ENCODE measurements at regions not wholly inside any gene's neighbourhood (a gene's known extent, or its start where the extent isn't known, plus 50 kb on each side); places are given as distances from the start of the nearest gene placed in this dataset.

DNA sequence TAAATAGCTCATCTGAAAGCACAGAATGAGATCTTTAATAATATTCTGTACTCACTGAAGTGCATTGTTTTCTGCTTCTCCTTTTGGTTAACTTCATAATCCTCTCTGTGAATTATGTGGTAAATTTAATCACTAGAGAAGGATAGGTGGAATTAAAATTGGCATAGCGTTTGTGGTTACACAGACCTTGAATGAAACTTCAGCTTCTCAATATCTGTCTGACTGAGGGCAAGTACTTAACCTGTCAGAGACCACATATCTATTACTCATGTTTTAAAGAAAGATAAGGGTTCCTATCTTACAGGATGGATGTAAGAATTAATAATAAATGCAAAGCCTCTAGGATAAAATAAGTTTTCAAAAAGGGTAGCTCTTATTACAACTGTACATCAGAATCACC, 861.8 kb downstream of the TRIB2 start:
- no peaks in the 10 kb centered on the region for H3K27me3 Mint-ChIP-seq (ENCODE audit: low read depth)
- DNase-seq (no peak), ATAC-seq (replicated peaks in 1 of 2) (no peak)
- no peak overlapping the region for H3K27ac Mint-ChIP-seq
- no peak overlapping the region for H3K4me3 Mint-ChIP-seq
- no peaks in the 10 kb centered on the region for H3K36me3 Mint-ChIP-seq (ENCODE audit: insufficient read depth in 2 of 2)
- no peaks in the 10 kb centered on the region for H3K4me1 Mint-ChIP-seq (ENCODE audit: low read depth)
- H3K9me3 Mint-ChIP-seq = peaks cover 0 to 1% of the 10 kb centered on the region in 2 donors

GRCh38 chr2:13581471-13581870, 864.7 kb downstream of the TRIB2 start:
- Mint-ChIP-seq H3K36me3 (ENCODE audit: insufficient read depth in 2 of 2) (no peaks in the 10 kb centered on the region), H3K9me3 (no peaks in the 10 kb centered on the region)

GRCh38 chr2:13583609-13584008, 866.9 kb downstream of the TRIB2 start:
- H3K36me3 Mint-ChIP-seq (ENCODE audit: insufficient read depth in 2 of 2) = no peaks in the 10 kb centered on the region
- no peaks in the 10 kb centered on the region for H3K4me1 Mint-ChIP-seq (ENCODE audit: low read depth)
- ATAC-seq (replicated peaks in 1 of 2) = no peak
- no peak for DNase-seq
- no peak overlapping the region for H3K4me3 Mint-ChIP-seq
- no peaks in the 10 kb centered on the region for H3K9me3 Mint-ChIP-seq
- H3K27ac Mint-ChIP-seq = no peak overlapping the region
- no peaks in the 10 kb centered on the region for H3K27me3 Mint-ChIP-seq (ENCODE audit: low read depth)

More at GRCh38 chr2:13581471-13581870, 864.7 kb downstream of the TRIB2 start:
- H3K4me3 Mint-ChIP-seq = no peak overlapping the region
- DNase-seq = no peak
- H3K27me3 Mint-ChIP-seq (ENCODE audit: low read depth) = no peaks in the 10 kb centered on the region
- no peaks in the 10 kb centered on the region for H3K4me1 Mint-ChIP-seq (ENCODE audit: low read depth)
- no peak overlapping the region for H3K27ac Mint-ChIP-seq
- ATAC-seq (replicated peaks in 1 of 2) = no peak

GRCh38 chr2:13584020-13584419, 867.3 kb downstream of the TRIB2 start:
- Mint-ChIP-seq H3K27ac (no peak overlapping the region), H3K27me3 (ENCODE audit: low read depth) (no peaks in the 10 kb centered on the region), H3K9me3 (no peaks in the 10 kb centered on the region), H3K36me3 (ENCODE audit: insufficient read depth in 2 of 2) (no peaks in the 10 kb centered on the region), H3K4me3 (no peak overlapping the region), H3K4me1 (ENCODE audit: low read depth) (no peaks in the 10 kb centered on the region)
- ATAC-seq (replicated peaks in 1 of 2) = no peak
- DNase-seq = no peak

GRCh38 chr2:13585732-13586131, 869.0 kb downstream of the TRIB2 start:
- Mint-ChIP-seq H3K9me3 (peaks cover 0 to 3% of the 10 kb centered on the region in 2 donors), H3K4me3 (no peak overlapping the region), H3K4me1 (ENCODE audit: low read depth) (no peaks in the 10 kb centered on the region), H3K36me3 (ENCODE audit: insufficient read depth in 2 of 2) (peaks cover 0 to 2% of the 10 kb centered on the region in 2 donors), H3K27me3 (ENCODE audit: low read depth) (no peaks in the 10 kb centered on the region), H3K27ac (no peak overlapping the region)
- DNase-seq = no peak
- no peak for ATAC-seq (replicated peaks in 1 of 2)

- peaks cover 0 to 2% of the 10 kb centered on the region in 2 donors for H3K36me3 Mint-ChIP-seq (ENCODE audit: insufficient read depth in 2 of 2)
- DNase-seq = no peak
- no peaks in the 10 kb centered on the region for H3K4me1 Mint-ChIP-seq (ENCODE audit: low read depth)
- ATAC-seq (replicated peaks in 1 of 2) = no peak
- H3K9me3 Mint-ChIP-seq = peaks cover 5 to 8% of the 10 kb centered on the region in 2 donors
- H3K27me3 Mint-ChIP-seq (ENCODE audit: low read depth) = no peaks in the 10 kb centered on the region
- no peak overlapping the region for H3K4me3 Mint-ChIP-seq
- no peak overlapping the region for H3K27ac Mint-ChIP-seq
These were observed 879.5 kb downstream of the TRIB2 start for GRCh38 chr2:13596233-13596632.

- H3K27ac Mint-ChIP-seq = no peak overlapping the region
- H3K4me1 Mint-ChIP-seq (ENCODE audit: low read depth) = no peaks in the 10 kb centered on the region
- H3K27me3 Mint-ChIP-seq (ENCODE audit: low read depth) = no peaks in the 10 kb centered on the region
- DNase-seq (no peak), ATAC-seq (replicated peaks in 1 of 2) (no peak)
- no peak overlapping the region for H3K4me3 Mint-ChIP-seq
- H3K9me3 Mint-ChIP-seq = peaks cover 5 to 6% of the 10 kb centered on the region in 2 donors
- H3K36me3 Mint-ChIP-seq (ENCODE audit: insufficient read depth in 2 of 2) = peaks cover 0 to 2% of the 10 kb centered on the region in 2 donors
These were observed 880.4 kb downstream of the TRIB2 start for GRCh38 chr2:13597176-13597575.

DNA sequence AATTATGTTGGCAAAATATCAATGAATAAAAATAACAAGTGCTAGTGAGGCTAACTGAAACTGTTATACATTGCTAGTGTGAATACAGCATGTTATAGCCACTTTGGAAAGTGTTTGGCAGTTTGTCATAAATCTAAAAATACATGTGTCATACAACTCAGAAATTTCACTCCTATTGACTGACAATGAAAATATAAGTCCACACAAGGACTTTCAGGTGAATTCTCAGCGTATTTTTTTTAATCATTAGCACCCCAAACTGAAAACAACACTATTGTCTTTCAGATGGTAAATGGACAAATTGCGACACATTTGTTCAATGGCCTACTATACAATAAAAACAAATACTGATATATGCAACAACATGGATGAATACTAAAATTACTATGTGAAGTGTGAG, 884.8 kb downstream of the TRIB2 start:
- Mint-ChIP-seq H3K27me3 (ENCODE audit: low read depth) (no peaks in the 10 kb centered on the region), H3K4me3 (no peak overlapping the region), H3K4me1 (ENCODE audit: low read depth) (no peaks in the 10 kb centered on the region), H3K36me3 (ENCODE audit: insufficient read depth in 2 of 2) (no peaks in the 10 kb centered on the region), H3K27ac (no peak overlapping the region), H3K9me3 (peaks cover 0 to 1% of the 10 kb centered on the region in 2 donors)
- ATAC-seq (replicated peaks in 1 of 2) (no peak), DNase-seq (no peak)

- no peak overlapping the region for H3K4me3 Mint-ChIP-seq
- H3K9me3 Mint-ChIP-seq = peaks cover 0 to 2% of the 10 kb centered on the region in 2 donors
- no peak for ATAC-seq (replicated peaks in 1 of 2)
- H3K36me3 Mint-ChIP-seq (ENCODE audit: insufficient read depth in 2 of 2) = no peaks in the 10 kb centered on the region
- H3K27ac Mint-ChIP-seq = no peak overlapping the region
- DNase-seq = no peak
- H3K4me1 Mint-ChIP-seq (ENCODE audit: low read depth) = no peaks in the 10 kb centered on the region
- H3K27me3 Mint-ChIP-seq (ENCODE audit: low read depth) = no peaks in the 10 kb centered on the region
These were observed 888.4 kb downstream of the TRIB2 start for GRCh38 chr2:13604951-13605661.

- DNase-seq = no peak
- Mint-ChIP-seq H3K36me3 (ENCODE audit: insufficient read depth in 2 of 2) (no peaks in the 10 kb centered on the region), H3K27ac (no peak overlapping the region), H3K9me3 (peaks cover 4 to 5% of the 10 kb centered on the region in 2 donors), H3K27me3 (ENCODE audit: low read depth) (no peaks in the 10 kb centered on the region), H3K4me1 (ENCODE audit: low read depth) (no peaks in the 10 kb centered on the region), H3K4me3 (no peak overlapping the region)
- no peak for ATAC-seq (replicated peaks in 1 of 2)
These were observed 890.4 kb downstream of the TRIB2 start for GRCh38 chr2:13607139-13607538.

GRCh38 chr2:13611939-13612338, 895.2 kb downstream of the TRIB2 start:
- H3K4me1 Mint-ChIP-seq (ENCODE audit: low read depth) = no peaks in the 10 kb centered on the region
- no peaks in the 10 kb centered on the region for H3K36me3 Mint-ChIP-seq (ENCODE audit: insufficient read depth in 2 of 2)
- peaks cover 5 to 10% of the 10 kb centered on the region in 2 donors for H3K9me3 Mint-ChIP-seq
- DNase-seq = no peak
- no peak overlapping the region for H3K27ac Mint-ChIP-seq
- H3K4me3 Mint-ChIP-seq = no peak overlapping the region
- H3K27me3 Mint-ChIP-seq (ENCODE audit: low read depth) = no peaks in the 10 kb centered on the region
- no peak for ATAC-seq (replicated peaks in 1 of 2)

DNA sequence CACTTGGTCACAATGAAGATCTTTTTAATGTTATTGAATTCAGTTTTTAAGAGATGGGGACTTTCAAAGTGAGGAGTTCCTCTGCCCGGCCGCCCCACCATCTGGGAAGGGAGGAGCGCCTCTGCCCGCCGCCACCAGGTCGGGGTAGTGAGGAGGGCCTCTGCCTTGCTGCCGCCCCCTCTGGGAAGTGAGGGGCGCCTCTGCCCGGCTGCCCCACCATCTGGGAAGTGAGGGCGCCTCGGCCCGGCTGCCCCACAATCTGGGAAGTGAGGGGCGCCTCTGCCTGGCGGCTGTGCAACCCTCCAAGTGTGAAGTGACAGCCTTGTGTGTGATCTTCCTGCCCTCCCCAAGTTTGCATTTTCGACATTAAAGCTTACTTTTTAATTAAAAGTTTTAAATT, 899.3 kb downstream of the TRIB2 start:
- Mint-ChIP-seq H3K4me3 (no peak overlapping the region), H3K27ac (no peak overlapping the region), H3K9me3 (peaks cover 5 to 12% of the 10 kb centered on the region in 2 donors), H3K36me3 (ENCODE audit: insufficient read depth in 2 of 2) (peaks cover 0 to 4% of the 10 kb centered on the region in 2 donors), H3K4me1 (ENCODE audit: low read depth) (no peaks in the 10 kb centered on the region), H3K27me3 (ENCODE audit: low read depth) (no peaks in the 10 kb centered on the region)
- no peak for ATAC-seq (replicated peaks in 1 of 2)
- no peak for DNase-seq

DNA sequence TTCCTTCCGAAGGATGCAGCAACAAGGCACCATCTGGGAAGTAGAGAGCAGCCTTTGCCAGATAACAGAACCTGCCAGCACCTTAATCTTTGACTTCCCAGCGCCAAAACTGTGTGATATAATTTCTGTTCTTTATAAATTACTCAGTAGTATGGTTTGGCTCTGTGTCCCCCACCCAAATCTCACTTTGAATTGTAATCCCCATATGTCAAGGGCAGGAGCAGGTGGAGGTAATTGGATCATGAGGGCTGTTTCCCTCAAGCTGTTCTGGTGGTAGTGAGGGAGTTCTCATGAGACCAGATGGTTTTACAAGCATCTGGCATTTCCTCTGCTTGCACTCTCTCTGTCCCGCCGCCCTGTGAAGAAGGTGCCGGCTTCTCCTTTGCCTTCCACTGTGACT, 899.9 kb downstream of the TRIB2 start:
- Mint-ChIP-seq H3K27ac (no peak overlapping the region), H3K4me3 (no peak overlapping the region), H3K9me3 (peaks cover 4 to 12% of the 10 kb centered on the region in 2 donors), H3K27me3 (ENCODE audit: low read depth) (no peaks in the 10 kb centered on the region), H3K36me3 (ENCODE audit: insufficient read depth in 2 of 2) (peaks cover 0 to 4% of the 10 kb centered on the region in 2 donors), H3K4me1 (ENCODE audit: low read depth) (no peaks in the 10 kb centered on the region)
- DNase-seq (no peak), ATAC-seq (replicated peaks in 1 of 2) (no peak)

DNA sequence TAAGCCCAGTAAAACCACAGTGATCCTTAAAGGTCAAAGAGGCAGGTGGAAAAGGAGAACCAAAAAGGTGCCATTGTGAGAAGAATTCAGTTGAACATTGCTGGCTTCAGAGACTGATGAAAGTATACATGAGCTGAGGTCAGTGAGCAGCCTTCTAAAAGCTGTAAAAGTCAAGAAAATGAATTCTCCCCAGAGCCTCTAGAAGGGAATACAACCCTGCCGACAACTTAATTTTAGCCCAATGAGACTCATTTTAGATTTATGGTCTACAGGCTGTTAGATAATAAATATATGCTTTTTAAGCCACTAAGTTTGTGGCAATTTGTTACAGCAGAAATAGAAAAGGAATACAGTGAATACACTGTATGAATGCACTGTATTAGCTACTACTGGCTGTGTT, 911.4 kb downstream of the TRIB2 start:
- no peak overlapping the region for H3K27ac Mint-ChIP-seq
- no peak overlapping the region for H3K4me3 Mint-ChIP-seq
- H3K27me3 Mint-ChIP-seq (ENCODE audit: low read depth) = no peaks in the 10 kb centered on the region
- no peaks in the 10 kb centered on the region for H3K36me3 Mint-ChIP-seq (ENCODE audit: insufficient read depth in 2 of 2)
- DNase-seq (no peak), ATAC-seq (replicated peaks in 1 of 2) (no peak)
- H3K4me1 Mint-ChIP-seq (ENCODE audit: low read depth) = no peaks in the 10 kb centered on the region
- H3K9me3 Mint-ChIP-seq = peaks cover 0 to 2% of the 10 kb centered on the region in 2 donors
